Neural cell (in vitro differentiated cells): ENCODE measurements at regions not wholly inside any gene's neighbourhood (a gene's known extent, or its start where the extent isn't known, plus 50 kb on each side); places are given as distances from the start of the nearest gene placed in this dataset.
"Not testable (repeated sequence)": the region's sequence is repeated elsewhere in the genome, so short reads cannot be mapped to it uniquely, and the experiment has no call there.

Source experiments
- EZH2 ChIP-seq: fragments of 200-600, 300-800 bp; shearing (Covaris generic), sonication (generic); IDR thresholded peaks from 2 replicates; pipeline ENCODE4 v1.6.1; 2014; ENCODE audit warnings: antibody characterized with exemption, low read length, borderline replicate concordance, mild to moderate bottlenecking; ENCODE audit not compliant: insufficient read depth, poor library complexity, severe bottlenecking
- MXI1 ChIP-seq: fragments of 450-650 bp; conservative IDR thresholded peaks from 2 replicates; pipeline ENCODE4 v1.6.1; 2014; ENCODE audit warnings: antibody characterized with exemption, mild to moderate bottlenecking; ENCODE audit not compliant: poor library complexity, severe bottlenecking
- RAD21 ChIP-seq: fragments of 450-650 bp; conservative IDR thresholded peaks from 2 replicates; pipeline ENCODE4 v1.6.1; 2014; ENCODE audit warnings: antibody characterized with exemption, mild to moderate bottlenecking, moderate library complexity
- SMC3 ChIP-seq: fragments of 450-650 bp; conservative IDR thresholded peaks from 2 replicates; pipeline ENCODE4 v1.6.1; 2014; ENCODE audit warnings: antibody characterized with exemption, mild to moderate bottlenecking, moderate library complexity; ENCODE audit not compliant: poor library complexity
- TAF1 ChIP-seq: IDR thresholded peaks from 2 replicates; pipeline ENCODE4 v1.6.1; 2012; ENCODE audit warnings: low read depth
- TF ChIP-seq, protein P1 (sequence below): fragments of 450-650 bp; IDR thresholded peaks from 2 replicates; pipeline ENCODE4 v1.5.1; 2014; ENCODE audit warnings: antibody characterized with exemption, mild to moderate bottlenecking, moderate library complexity; ENCODE audit not compliant: poor library complexity, severe bottlenecking

GRCh38 chr21:17299576-17299975 lies 213.3 kb upstream of the CXADR start:
- TF ChIP-seq MXI1, RAD21, TAF1, SMC3, EZH2: not testable (repeated sequence)
- TF ChIP-seq, protein P1, sequence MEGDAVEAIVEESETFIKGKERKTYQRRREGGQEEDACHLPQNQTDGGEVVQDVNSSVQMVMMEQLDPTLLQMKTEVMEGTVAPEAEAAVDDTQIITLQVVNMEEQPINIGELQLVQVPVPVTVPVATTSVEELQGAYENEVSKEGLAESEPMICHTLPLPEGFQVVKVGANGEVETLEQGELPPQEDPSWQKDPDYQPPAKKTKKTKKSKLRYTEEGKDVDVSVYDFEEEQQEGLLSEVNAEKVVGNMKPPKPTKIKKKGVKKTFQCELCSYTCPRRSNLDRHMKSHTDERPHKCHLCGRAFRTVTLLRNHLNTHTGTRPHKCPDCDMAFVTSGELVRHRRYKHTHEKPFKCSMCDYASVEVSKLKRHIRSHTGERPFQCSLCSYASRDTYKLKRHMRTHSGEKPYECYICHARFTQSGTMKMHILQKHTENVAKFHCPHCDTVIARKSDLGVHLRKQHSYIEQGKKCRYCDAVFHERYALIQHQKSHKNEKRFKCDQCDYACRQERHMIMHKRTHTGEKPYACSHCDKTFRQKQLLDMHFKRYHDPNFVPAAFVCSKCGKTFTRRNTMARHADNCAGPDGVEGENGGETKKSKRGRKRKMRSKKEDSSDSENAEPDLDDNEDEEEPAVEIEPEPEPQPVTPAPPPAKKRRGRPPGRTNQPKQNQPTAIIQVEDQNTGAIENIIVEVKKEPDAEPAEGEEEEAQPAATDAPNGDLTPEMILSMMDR = not testable (repeated sequence)
